ENCODE measurements at regions not wholly inside any gene's neighbourhood (a gene's known extent, or its start where the extent isn't known, plus 50 kb on each side); places are given as distances from the start of the nearest gene placed in this dataset.

- TF ChIP-seq, protein P1, sequence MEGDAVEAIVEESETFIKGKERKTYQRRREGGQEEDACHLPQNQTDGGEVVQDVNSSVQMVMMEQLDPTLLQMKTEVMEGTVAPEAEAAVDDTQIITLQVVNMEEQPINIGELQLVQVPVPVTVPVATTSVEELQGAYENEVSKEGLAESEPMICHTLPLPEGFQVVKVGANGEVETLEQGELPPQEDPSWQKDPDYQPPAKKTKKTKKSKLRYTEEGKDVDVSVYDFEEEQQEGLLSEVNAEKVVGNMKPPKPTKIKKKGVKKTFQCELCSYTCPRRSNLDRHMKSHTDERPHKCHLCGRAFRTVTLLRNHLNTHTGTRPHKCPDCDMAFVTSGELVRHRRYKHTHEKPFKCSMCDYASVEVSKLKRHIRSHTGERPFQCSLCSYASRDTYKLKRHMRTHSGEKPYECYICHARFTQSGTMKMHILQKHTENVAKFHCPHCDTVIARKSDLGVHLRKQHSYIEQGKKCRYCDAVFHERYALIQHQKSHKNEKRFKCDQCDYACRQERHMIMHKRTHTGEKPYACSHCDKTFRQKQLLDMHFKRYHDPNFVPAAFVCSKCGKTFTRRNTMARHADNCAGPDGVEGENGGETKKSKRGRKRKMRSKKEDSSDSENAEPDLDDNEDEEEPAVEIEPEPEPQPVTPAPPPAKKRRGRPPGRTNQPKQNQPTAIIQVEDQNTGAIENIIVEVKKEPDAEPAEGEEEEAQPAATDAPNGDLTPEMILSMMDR (IDR thresholded peaks at IDR 0.05), result no peak
- TF ChIP-seq POLR2AphosphoS5 (IDR thresholded peaks at IDR 0.05; ENCODE audit: low read depth, low read length), result no peak
- no peak for TF ChIP-seq TCF7L2 (IDR thresholded peaks at IDR 0.05; ENCODE audit: low read depth, low read length)
These were observed 102.6 kb downstream of the MCFD2 start for GRCh38 chr2:46813020-46813415.

Measured in Panc1 (cell line).